NK-92 treated with Interleukin-12 subunit alpha and Interleukin-12 subunit beta, amount 100 ng/mL, for 24 hours (cell line): ENCODE measurements at regions not wholly inside any gene's neighbourhood (a gene's known extent, or its start where the extent isn't known, plus 50 kb on each side); places are given as distances from the start of the nearest gene placed in this dataset.

Experiments used
- DNase-seq: peaks from one replicate; lab custom pipeline; 2025; lab: John Stamatoyannopoulos, UW

DNA sequence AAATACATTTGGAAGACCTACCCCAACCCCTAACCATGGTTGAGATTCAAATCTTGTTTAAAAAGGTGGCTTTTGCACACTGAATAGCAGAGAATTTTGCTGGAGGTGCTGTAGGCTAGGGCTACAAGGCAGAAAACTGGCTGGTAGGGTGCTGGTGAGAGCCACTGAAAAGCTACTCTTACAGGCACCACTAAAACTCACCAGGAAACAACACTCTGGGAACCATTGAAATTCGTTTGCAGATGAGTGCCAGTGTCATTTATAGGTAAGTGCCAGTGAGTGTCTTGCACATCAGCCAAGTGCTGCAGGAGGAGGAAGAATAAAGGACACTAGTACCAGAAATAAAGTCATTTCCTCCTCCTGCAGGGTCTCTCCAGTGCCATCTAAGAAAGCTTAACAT is 610.2 kb downstream of the ZNF385D start:
- no peak for DNase-seq

DNA sequence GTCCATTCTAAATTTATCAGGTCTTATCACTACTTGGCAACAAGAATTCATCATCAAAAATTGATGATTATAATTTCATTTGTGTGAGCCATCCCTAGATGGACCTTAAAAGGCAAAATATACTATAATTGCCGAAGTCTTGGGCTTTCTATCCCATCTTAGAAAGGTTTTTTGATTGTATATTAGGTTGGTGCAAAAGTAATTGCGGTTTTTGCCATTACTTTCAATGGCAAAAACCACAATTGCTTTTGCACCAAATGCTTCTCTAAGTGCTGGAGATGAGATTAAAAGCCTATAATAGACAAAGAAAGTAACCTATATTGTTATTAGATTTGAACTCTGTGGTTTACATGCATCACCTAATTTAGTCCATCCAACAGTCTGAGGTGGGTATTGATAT is 612.9 kb downstream of the ZNF385D start:
- no peak for DNase-seq

DNA sequence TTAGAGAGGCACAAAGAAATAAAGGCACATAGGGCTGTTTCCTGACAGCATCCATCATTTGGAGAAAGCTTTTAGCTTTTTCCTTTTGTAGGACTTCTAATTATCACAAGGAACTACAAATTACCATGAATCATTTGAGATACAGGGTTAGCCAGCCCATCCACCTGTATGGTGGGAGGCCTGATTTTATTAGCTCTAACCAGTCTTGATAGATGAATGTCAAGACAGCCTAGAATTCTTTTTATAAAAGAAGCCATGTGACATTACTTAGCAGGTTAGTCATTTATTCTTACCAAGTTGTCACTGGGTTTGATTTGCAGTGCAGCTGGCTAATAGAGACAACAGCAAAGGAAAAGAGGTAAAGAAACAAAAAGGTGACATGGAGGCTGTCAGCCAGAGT is 618.1 kb downstream of the ZNF385D start:
- no peak for DNase-seq

DNA sequence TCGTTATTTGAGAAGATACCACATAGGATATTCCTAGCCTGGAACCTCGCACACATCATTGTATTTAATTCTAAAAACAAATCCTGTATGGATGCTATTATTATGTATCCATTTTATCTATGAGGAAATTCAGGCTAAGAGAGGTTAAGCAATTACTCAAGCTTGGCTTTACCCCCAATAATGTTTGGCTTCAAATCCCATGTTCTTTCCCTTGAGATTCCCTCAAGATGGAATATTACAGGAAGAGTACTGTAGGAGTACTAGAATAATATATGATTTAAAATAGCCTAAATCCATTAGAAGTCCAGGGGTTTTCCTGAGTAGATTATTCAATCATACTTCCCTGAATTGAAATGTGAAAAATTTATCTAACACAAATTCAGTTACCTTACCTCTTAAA is 630.2 kb downstream of the ZNF385D start:
- DNase-seq, result no peak

DNA sequence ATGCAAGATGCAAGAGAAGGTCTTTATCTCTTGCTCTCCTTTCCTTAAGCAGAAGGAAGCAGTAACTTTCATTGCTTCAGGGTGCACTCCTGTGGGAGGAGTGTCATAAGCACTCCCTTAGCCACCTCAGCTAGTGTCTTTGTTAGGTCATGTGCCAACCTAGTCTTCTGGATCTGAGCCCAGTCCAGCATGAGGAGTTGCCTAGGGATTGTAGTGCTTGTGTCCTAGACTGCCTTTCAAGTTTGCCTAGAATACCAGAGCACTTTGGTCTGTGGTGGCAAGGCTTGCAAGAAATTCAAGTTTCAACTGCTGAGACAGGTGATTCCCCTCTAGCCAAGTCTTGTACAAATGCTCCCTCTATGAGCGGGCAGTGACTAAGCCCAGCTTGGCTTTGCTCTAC is 633.6 kb downstream of the ZNF385D start:
- DNase-seq, result no peak

DNA sequence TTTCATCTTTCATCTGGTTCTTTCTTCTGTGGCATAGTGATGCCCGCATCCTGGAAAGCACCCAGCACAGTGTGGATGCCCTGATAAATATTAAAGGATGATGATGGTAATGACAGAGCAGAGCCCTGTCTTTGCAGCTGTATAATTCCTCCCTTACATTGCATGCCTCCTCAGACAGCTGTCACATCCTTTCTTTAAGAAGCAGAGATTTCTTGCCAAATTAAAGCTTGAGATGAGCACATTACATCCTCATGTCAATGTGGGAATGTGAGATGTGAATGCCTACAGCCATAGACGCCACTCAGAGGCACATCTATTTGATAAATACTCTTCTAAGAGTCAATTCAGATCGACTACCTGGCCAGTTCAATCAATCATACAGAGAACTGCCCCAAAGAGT is 642.0 kb downstream of the ZNF385D start:
- DNase-seq, result no peak

DNA sequence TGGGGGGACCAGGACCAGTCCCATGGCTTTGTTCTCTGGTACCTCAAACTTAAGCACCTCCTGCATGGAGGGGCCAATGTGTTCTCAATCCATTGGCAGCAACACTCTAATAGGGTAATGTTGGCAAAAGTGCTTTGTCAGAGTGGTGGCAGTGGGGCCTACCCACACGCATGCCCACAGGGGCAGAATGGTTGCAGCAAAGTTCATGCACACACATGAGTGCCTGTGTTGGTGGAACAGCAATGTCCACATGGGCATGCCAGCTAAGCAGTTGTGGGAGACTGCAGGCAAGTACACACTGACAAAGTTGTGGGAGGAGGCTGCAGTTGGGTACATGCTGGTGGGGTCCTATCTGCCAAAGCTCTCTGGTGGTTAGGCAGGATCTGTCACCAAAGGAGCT is 645.2 kb downstream of the ZNF385D start:
- no peak for DNase-seq

DNA sequence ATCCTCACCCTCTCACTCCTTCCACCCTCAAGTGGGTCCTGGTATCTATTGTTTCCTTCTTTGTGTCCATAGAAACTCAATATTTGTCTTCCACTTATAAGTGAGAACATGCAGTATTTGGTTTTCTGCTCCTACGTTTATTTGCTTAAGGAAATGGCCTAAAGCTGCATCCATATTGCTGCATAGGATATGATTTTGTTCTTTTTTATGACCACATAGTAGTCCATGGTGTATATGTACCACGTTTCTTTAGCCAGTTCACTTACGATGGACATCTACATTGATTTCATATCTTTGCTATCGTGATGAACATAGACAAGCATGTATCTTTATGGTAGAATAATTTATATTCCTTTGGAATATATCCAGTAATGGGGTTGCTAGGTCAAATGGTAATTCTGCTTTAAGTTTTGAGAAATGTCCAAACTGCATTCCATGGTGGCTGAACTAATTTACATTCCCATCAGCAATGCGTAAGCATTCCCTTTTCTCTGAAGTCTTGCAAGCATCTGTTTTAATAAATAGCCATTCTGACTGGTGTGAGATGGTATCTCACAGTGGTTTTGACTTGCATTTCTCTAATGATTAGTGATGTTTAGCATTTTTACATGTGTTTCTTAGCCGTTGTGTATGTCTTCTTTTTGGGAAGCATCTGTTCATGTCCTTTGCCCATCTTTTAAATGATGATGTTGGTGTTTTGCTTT is 650.2 kb downstream of the ZNF385D start:
- no peak for DNase-seq

DNA sequence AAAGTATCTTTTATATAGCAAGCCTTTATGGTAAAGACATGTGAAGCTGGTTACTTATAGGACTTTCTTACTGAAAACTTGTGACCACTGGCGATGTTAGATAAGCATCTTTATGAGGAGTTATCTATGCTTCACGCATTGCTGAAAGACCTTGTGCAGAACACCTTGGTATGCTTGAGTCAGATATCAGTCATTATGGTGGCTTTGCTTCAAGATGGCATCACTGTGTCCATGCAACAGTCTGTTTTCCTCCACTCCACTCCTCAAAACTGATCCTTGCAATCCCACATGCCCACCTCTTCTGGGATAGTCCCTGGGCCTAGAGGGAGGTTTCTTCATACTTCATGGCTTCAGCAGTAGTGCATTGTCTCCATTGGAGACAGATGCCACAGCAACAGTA is 656.3 kb downstream of the ZNF385D start:
- DNase-seq, result no peak

DNA sequence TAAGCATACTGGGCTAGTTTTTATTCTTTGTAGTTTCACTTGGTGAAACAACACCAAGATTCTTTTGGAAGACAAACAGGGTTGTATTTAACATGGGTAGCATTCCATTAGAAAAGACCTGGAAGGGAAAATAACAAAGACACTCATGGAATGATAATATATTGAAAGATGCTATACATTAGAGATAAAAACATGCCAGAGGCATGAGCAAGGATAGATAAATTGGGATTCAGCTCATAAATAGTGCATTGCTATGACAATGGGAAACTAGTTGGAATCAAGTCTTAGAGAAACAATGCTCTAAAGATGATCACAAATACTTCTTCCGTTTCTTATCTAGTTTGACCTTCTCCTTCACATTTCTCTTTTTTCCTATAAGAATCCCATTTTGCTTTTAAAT is 677.4 kb downstream of the ZNF385D start:
- DNase-seq, result no peak

DNA sequence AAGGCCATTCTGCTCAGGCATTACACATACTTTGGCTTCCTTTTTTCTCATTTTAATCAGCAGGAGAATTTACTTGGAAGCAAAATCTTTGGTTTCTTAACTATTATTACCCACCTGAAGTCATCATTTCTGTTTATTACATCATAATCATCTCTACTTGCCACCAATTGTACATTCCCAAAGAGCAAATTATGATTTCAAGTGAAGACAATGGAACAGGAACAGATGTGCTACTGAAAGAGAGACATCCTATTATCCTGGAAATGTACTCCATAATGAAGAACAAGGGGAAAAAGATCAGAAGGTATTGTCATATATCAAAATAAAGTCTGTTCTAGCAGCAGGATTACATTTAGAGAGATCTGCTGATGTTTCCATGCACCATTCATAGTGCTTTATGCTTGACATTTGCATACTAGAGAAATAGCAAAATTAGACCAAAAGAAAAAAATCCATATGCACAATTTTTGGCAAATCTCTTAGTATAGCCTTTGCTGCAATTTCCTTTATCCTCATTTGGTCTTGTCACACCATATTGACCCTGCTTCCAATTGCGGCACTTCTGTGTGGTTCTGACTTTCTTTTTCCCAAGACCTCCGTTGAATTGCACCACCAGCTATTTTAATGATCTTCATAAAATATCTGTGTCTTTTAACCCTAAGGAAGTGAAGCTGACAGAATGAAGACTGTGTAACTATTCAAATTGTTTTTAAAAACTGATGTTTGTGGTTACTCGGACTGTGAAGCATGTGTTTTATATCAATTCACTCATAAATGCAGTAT is 683.8 kb downstream of the ZNF385D start:
- DNase-seq, result no peak

DNA sequence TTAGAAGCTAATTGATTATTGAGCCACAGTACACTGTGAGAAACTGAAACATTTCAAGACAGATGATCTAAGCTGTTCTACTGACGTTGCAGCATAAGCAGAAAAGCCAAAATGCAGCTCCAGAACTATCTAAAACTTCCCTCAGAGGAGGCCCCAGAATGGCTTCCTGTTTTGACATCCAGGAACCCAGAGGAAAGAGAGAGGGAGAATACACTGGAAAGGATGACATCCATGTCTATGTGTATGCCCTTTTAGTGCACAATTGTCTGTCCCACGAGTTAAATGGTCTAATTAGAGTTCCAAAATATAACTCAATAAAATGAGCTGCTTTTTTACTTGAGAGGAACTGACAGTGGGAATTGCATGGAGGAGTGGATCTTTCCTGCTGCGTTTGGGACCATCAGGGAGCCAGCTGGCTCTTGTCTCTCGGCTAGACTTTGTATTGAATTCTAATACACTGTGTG is 688.1 kb downstream of the ZNF385D start:
- DNase-seq, result no peak

DNA sequence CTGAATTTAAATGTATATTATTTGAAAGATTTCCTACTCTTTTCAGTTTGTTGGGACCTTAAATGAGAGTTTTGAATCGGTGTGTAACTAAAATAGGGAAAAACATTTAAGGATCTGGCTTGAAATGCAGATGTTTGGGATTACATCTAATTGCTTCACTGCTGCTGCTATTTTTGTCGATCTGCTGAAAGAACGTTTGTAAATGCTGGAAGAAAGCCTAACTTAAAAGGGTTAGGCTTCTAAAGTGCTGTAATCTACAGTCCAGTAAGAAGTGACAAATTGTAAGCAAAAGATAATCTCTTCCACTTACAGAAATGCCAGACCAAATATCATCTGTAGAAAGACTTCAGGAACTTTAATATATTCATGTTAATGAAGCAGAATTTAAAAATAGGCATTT is 691.6 kb downstream of the ZNF385D start:
- no peak for DNase-seq

DNA sequence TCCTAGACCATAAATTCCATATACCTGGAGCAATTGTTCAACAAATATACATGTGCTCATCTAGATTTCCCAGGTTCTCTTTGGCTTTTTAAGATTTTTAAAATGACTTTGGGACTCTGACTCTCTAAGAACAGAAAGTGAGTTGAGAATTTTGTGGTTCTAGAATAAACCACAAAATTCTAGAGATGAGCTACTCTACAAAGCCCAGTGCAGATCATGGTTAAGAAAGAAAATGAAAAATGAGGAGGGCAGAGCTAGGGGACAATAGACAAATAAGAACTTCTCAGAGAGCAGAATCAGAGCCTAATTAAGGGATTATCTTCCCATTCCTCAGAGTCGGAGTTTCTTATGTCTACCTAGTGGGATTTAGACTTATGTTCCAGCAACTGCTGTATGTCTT is 694.7 kb downstream of the ZNF385D start:
- DNase-seq, result no peak

DNA sequence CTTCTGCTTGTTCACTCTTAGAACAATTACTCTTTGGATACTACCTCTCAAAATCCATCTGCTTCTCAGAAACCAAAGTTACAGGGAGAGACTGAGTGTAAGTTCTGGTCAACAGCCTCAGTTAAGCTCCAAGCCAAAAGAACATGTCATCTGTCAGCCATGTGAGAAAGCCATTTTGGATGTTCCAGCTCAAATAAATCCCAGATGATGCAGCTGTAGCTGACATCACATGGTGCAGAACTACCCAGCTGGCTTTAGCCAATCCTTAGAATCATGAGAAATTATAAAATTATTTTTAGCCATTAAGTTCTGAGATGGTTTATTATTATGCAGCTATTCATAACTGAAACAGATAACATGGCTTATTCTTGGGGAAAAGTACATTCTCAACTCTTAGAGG is 696.0 kb downstream of the ZNF385D start:
- no peak for DNase-seq

DNA sequence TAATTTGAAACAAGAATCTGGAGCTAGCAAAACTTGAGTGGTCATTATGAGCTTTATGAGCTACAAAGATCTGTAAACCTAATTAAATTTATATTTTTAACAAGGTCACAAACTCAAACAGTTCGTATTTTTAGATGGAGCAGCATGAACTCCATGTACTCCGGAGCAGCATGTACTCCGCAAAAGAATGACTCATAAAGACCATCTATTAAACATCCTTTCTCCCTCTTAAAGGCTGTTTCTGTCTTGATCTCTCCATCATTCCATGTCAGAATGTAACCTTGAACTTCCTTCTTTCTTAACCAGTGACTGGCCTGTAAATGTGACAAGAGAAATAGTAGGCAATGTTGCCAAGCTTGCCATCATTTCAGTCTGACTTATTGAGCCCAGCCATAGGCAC is 696.9 kb downstream of the ZNF385D start:
- DNase-seq, result no peak

DNA sequence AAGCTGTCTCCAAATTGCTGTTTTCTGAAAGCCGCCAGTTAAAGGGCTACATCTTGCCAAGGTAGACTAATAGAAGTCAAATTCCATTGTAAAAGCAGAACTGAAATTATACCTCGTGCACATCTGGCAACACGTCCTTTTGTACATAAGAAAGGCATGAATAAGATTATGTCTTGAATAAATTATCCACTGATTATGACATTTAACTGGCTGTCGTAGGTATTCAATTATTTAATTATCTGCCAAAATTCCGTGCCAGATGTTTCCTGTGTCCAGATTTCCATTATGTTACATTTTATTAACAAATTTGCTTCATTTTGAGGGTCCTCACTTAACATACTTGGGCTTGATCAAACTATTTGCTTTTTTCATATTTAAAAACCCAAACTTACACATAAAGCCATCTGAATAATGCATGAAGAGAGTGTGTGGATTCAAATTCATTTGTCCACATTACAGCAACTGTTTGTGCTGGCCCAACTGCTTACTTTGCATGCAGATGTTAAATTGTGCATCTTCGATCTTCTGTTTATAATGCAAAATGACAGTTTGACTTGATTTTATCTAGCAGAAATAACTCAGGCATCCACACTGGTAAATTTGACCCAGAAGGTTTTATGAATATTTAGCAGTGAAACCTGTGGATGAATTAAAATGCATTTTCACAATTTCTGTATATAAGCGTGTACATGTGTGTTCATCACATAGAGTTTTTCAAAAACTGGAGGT is 701.5 kb downstream of the ZNF385D start:
- no peak for DNase-seq

DNA sequence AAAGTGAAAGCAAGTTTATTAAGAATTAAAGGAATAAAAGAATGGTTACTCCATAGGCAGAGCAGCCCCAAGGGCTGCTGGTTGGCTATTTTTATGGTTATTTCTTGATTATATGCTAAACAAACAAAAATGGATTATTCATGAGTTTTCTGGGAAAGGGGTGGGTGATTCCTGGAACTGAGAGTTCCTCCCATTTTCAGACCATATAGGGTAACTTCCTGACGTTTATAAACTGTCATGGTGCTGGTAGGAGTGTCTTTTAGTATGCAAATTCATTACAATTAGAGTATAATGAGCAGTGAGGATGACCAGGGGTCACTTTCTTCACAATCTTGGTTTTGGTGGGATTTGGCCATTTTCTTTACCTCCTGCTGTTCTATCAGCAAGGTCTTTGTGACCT is 707.9 kb downstream of the ZNF385D start:
- DNase-seq, result no peak

DNA sequence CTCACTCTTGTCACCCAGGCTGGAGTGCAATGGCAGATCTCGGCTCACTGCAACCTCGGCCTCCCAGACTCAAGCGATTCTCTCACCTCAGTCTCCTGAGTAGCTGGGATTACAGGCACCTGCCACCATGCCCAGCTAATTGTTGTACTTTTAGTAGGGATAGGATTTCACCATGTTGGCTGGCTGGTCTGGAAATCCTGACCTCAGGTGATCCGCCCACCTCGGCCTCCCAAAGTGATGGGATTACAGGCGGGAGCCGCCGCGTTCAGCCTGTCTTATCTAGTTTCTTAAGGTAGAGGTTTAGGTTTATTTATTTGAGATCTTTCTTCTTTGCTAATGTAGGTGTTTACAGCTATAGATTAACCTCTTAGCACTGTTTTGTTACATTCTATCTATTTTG is 708.8 kb downstream of the ZNF385D start:
- no peak for DNase-seq

DNA sequence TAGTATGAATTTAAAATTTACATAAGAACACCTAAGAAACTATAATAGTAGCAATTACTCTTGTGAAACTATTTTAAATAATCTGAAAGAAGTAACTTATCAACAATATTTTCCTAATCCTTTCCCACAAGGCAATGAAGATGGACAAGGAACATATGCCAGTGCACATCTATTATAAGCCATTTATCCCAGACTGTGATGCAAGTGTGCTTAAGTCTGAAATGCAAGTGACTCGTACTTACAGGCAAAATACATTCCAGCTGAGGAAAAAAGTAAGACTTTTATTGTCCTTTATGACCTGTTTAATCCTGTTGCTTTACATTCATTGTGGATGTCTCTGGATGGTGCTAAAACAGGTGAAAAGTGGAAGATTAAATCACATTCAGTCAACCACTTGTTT is 709.4 kb downstream of the ZNF385D start:
- DNase-seq, result no peak

DNA sequence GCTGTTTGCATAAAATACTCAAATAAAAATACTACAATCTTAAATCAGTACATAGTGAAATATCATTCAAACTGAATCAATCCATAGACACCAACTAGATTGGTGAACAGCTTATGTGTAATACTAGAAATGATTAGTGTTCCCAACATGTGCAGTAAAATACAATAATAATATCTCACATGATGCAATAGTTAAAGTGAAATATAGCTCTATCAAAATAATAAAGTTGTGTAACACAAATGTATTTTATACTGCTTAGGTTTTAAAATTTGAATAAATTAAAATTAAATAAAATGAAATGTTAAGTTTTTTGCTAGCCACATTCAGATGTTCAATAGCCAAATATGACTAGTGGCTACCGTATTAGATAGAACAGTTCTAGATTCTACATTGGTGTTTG is 714.1 kb downstream of the ZNF385D start:
- DNase-seq, result no peak

DNA sequence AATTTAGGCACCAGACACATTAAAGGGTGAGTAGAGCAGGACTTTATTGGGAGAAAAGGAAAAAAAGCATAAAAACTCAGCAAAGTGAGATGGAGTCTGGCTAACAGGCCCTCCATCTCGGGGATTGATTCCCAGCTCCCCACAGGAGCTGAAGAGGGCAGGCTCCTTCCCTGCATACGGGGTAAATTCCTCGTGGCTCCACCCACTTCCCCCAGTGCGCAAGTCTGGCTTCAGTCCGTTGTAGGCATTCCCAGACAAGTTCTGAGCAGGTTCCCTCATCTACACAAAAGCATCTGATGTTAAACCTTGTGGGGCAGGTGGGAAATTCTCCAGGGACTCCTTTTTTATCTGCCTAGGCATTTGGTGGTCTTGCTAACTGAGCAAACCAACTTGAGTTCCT is 722.6 kb downstream of the ZNF385D start:
- no peak for DNase-seq

DNA sequence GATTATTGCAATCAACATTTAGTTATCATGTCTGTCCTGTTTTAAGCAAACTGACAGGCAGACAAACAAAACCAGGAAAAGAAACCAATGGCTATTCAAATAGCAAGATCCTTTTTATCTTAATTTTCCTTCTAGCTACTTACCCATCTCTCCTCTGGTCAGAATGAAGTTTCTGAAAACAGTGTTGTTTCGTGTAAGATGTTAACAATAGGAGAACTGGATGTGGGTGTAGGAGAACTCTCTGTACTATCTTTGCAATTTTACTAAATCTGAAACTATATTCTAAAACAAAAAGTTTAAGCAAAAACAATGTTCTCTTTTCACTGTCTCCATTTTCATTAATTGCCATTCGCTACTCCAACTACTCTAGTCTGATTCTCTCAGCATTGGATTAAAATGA is 726.4 kb downstream of the ZNF385D start:
- no peak for DNase-seq
